ENCODE measurements at regions not wholly inside any gene's neighbourhood (a gene's known extent, or its start where the extent isn't known, plus 50 kb on each side); places are given as distances from the start of the nearest gene placed in this dataset.

DNA sequence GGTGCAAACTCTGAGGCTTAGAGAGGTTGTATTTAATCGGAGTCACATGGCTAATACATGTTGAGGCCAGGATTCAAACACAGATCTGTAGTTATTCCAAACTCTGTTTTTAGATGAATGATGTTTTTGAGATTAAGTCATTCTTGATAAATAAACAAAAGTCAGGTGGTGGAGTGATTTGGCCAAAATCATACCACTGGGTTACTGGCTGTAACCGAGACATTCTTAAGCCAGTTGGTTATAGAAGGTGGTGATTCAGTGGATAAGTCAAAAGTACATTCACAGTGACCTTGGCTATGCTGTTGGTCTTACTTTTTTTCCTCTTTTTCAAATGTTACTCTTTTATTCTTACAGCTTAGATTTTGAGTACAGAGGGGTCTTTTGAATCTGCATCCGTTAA is 361.4 kb downstream of the KIF20B start:
- Histone ChIP-seq H3K27me3 (ENCODE audit: control insufficient read depth in 3 of 3, insufficient read depth in 3 of 3, low read length in 2 of 3) (no peaks in the 10 kb centered on the region), H3K4me3 (no peak overlapping the region), H3K27ac (ENCODE audit: low read depth in 1 of 2, low read length in 1 of 2) (no peak overlapping the region), H3K36me3 (ENCODE audit: control insufficient read depth in 4 of 4, insufficient read depth in 4 of 4, low read length in 4 of 4) (no peaks in the 10 kb centered on the region), H3K9me3 (ENCODE audit: control insufficient read depth in 4 of 4, insufficient read depth in 3 of 4, low read length in 3 of 4) (no peaks in the 10 kb centered on the region), H3K9ac (ENCODE audit: insufficient read depth in 1 of 2, low read length in 2 of 2) (no peak overlapping the region), H3K4me1 (ENCODE audit: control insufficient read depth in 5 of 5, insufficient read depth in 5 of 5, low read length in 5 of 5) (no peaks in the 10 kb centered on the region)
- no peak for DNase-seq
- WGBS, 2 donors, result 80 to 93% methylated on average over 3 of the region's 3 CpGs
- TF ChIP-seq, protein P1, sequence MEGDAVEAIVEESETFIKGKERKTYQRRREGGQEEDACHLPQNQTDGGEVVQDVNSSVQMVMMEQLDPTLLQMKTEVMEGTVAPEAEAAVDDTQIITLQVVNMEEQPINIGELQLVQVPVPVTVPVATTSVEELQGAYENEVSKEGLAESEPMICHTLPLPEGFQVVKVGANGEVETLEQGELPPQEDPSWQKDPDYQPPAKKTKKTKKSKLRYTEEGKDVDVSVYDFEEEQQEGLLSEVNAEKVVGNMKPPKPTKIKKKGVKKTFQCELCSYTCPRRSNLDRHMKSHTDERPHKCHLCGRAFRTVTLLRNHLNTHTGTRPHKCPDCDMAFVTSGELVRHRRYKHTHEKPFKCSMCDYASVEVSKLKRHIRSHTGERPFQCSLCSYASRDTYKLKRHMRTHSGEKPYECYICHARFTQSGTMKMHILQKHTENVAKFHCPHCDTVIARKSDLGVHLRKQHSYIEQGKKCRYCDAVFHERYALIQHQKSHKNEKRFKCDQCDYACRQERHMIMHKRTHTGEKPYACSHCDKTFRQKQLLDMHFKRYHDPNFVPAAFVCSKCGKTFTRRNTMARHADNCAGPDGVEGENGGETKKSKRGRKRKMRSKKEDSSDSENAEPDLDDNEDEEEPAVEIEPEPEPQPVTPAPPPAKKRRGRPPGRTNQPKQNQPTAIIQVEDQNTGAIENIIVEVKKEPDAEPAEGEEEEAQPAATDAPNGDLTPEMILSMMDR (IDR thresholded peaks at IDR 0.05; ENCODE audit: control extremely low read depth, extremely low read depth), result no peak
- ATAC-seq (ENCODE audit: insufficient read depth, low FRiP score), result no peak

DNA sequence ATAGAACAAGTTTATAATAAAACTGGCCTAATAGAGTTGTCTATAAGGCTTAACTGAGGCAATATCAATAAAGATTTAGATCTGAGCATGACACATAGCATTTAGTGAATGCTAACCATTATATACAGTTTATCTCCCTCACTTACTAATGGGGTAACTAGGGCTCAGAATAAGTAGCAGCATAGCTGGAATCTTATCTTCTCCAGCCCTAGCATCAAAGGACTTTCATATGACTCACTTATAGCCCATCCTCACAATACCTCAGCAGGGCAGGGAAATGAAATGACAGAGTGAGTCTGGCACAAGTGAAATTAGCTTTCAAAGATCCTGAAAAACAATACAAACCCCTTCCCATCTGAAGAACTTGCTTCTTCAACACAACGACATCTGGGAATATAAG is 362.9 kb downstream of the KIF20B start:
- Histone ChIP-seq H3K4me1 (ENCODE audit: control insufficient read depth in 5 of 5, insufficient read depth in 5 of 5, low read length in 5 of 5) (no peaks in the 10 kb centered on the region), H3K9me3 (ENCODE audit: control insufficient read depth in 4 of 4, insufficient read depth in 3 of 4, low read length in 3 of 4) (no peaks in the 10 kb centered on the region), H3K4me3 (no peak overlapping the region), H3K9ac (ENCODE audit: insufficient read depth in 1 of 2, low read length in 2 of 2) (no peak overlapping the region), H3K27ac (ENCODE audit: low read depth in 1 of 2, low read length in 1 of 2) (no peak overlapping the region), H3K36me3 (ENCODE audit: control insufficient read depth in 4 of 4, insufficient read depth in 4 of 4, low read length in 4 of 4) (no peaks in the 10 kb centered on the region), H3K27me3 (ENCODE audit: control insufficient read depth in 3 of 3, insufficient read depth in 3 of 3, low read length in 2 of 3) (no peaks in the 10 kb centered on the region)
- 79 to 92% methylated on average over 1 of the region's 1 CpG for WGBS, 2 donors
- ATAC-seq (ENCODE audit: insufficient read depth, low FRiP score), result no peak
- TF ChIP-seq, protein P1 (IDR thresholded peaks at IDR 0.05; ENCODE audit: control extremely low read depth, extremely low read depth), result no peak
- DNase-seq, result no peak

DNA sequence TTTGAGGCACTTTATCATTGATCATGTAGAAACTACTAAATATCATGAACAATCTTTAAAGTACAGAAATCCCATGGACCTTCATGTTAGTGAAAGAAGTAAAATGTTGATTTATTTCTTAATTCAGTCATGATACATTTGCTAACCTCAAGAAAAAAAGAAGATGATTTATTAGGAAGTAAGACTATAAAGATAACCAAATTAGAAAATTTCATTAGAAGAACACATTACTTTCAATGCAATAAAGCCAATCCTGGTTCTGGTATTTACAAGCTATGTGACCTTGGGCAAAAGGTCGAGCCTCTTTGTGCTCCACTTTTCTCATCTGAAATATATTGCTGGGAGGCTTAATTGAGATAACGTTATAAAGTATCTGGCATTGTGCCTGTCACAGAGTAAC is 365.0 kb downstream of the KIF20B start:
- Histone ChIP-seq H3K27ac (ENCODE audit: low read depth in 1 of 2, low read length in 1 of 2) (no peak overlapping the region), H3K4me3 (no peak overlapping the region), H3K27me3 (ENCODE audit: control insufficient read depth in 3 of 3, insufficient read depth in 3 of 3, low read length in 2 of 3) (no peaks in the 10 kb centered on the region), H3K9me3 (ENCODE audit: control insufficient read depth in 4 of 4, insufficient read depth in 3 of 4, low read length in 3 of 4) (no peaks in the 10 kb centered on the region), H3K4me1 (ENCODE audit: control insufficient read depth in 5 of 5, insufficient read depth in 5 of 5, low read length in 5 of 5) (no peaks in the 10 kb centered on the region), H3K36me3 (ENCODE audit: control insufficient read depth in 4 of 4, insufficient read depth in 4 of 4, low read length in 4 of 4) (no peaks in the 10 kb centered on the region), H3K9ac (ENCODE audit: insufficient read depth in 1 of 2, low read length in 2 of 2) (no peak overlapping the region)
- WGBS, 2 donors, result 71 to 72% methylated on average over 2 of the region's 2 CpGs
- DNase-seq (no peak), ATAC-seq (ENCODE audit: insufficient read depth, low FRiP score) (no peak)
- TF ChIP-seq, protein P1 (IDR thresholded peaks at IDR 0.05; ENCODE audit: control extremely low read depth, extremely low read depth), result no peak

DNA sequence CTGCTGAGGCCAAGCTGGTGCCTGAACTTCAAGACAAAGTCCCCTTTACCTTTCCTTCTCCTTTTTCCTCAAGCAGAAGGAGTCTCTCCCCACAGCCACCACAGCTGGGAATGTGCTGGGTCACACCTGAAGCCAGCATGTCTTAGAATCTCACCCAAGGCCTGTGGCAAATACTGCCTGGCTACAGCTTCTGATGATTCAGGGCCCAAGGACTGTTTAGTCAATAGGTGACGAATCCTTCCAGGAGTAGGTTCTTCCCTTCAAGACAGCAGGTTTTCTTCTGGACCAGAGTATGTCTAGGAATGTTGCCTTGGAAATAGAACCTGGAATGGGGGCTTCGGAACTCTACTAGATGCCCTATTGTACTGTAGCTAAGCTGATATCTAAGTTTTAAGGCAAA is 374.6 kb downstream of the KIF20B start:
- no peaks in the 10 kb centered on the region for H3K36me3 ChIP-seq (ENCODE audit: control insufficient read depth in 4 of 4, insufficient read depth in 4 of 4, low read length in 4 of 4)
- TF ChIP-seq, protein P1 (IDR thresholded peaks at IDR 0.05; ENCODE audit: control extremely low read depth, extremely low read depth), result no peak
- 93% methylated on average over 2 of the region's 2 CpGs for WGBS, 2 donors

More for the DNA sequence above, 374.6 kb downstream of the KIF20B start:
- no peak overlapping the region for H3K27ac ChIP-seq (ENCODE audit: low read depth in 1 of 2, low read length in 1 of 2)
- DNase-seq (no peak), ATAC-seq (ENCODE audit: insufficient read depth, low FRiP score) (no peak)
- no peak overlapping the region for H3K9ac ChIP-seq (ENCODE audit: insufficient read depth in 1 of 2, low read length in 2 of 2)
- no peaks in the 10 kb centered on the region for H3K4me1 ChIP-seq (ENCODE audit: control insufficient read depth in 5 of 5, insufficient read depth in 5 of 5, low read length in 5 of 5)
- peaks cover 0 to 4% (median 0%) of the 10 kb centered on the region in 4 donors for H3K9me3 ChIP-seq (ENCODE audit: control insufficient read depth in 4 of 4, insufficient read depth in 3 of 4, low read length in 3 of 4)
- no peaks in the 10 kb centered on the region for H3K27me3 ChIP-seq (ENCODE audit: control insufficient read depth in 3 of 3, insufficient read depth in 3 of 3, low read length in 2 of 3)
- H3K4me3 ChIP-seq, result no peak overlapping the region
